Cardiac septum (tissue), 1 donor: ENCODE measurements at regions not wholly inside any gene's neighbourhood (a gene's known extent, or its start where the extent isn't known, plus 50 kb on each side); places are given as distances from the start of the nearest gene placed in this dataset.
"Not testable (repeated sequence)": the region's sequence is repeated elsewhere in the genome, so short reads cannot be mapped to it uniquely, and the experiment has no call there.

ENCODE experiments used
- DNase-seq: peaks from one replicate; pipeline ENCODE4 v3.0.0-alpha.2; 2020; ENCODE audit warnings: low spot score
- intact Hi-C: fragments of 100-400 bp; cut with DNase I; formaldehyde crosslinking; loops from one replicate; pipeline ENCODE4 v1.14.0; 2022
- donor health status: DM: no; HTN: no; CAD: no.

DNA sequence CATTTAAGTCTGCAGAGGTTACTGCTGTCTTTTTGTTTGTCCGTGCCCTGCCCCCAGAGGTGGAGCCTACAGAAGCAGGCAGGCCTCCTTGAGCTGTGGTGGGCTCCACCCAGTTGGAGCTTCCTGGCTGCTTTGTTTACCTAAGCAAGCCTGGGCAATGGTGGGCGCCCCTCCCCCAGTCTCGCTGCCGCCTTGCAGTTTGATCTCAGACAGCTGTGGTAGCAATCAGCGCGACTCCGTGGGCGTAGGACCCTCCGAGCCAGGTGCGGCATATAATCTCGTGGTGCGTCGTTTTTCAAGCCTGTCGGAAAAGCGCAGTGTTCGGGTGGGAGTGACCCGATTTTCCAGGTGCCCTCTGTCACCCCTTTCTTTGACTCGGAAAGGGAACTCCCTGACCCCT is 253.3 kb upstream of the PITX2 start:
- DNase-seq, intact Hi-C loops: not testable (repeated sequence)

- intact Hi-C loops: no loop called here
- no peak for DNase-seq
Observed at GRCh38 chr4:110876866-110877265, 254.0 kb upstream of the PITX2 start.

- DNase-seq: no peak
- intact Hi-C loops: no loop called here
Observed at GRCh38 chr4:110877778-110878370, 255.0 kb upstream of the PITX2 start.

DNA sequence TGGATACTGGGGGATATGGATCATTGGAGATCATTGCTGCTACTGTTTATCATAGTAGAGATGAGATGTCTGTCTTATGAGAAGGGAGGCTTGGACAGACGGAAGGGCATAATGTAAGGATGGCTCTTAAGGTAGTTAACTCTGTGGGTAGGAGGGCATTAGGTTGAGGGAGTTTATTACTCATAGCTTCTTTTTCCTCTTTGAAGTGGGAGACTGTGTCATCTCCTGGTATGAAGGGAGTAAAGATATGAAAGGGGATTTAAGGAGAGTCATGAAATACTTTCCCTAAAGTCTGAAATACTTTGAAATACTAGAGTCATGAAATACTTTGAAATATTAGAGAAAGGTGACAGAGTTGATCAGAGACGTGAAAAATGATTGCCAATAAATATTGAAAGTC is 255.5 kb upstream of the PITX2 start:
- intact Hi-C loops: no loop called here
- DNase-seq: no peak

GRCh38 chr4:110878956-110879355 is 256.1 kb upstream of the PITX2 start:
- DNase-seq: no peak
- intact Hi-C loops: no loop called here

DNA sequence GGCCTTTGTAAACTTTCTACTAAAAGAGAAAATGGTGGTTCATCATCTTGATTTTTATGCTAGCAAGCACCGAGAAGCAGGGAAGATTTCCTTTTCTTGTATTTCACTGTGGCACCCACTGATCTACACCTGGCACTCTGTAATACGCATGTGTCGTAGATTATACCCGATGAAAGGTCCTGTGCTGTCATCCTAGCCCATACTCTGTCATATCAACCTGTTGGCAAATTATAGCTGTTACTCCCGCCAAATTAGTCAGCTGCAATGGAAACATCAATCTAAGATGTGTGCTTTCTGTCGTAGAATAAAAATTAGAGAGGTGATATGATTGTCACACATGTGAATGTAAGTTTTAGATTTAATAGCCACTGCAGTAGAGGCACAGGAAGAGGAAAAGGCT is 263.4 kb upstream of the PITX2 start:
- intact Hi-C loops: no loop called here
- no peak for DNase-seq

DNA sequence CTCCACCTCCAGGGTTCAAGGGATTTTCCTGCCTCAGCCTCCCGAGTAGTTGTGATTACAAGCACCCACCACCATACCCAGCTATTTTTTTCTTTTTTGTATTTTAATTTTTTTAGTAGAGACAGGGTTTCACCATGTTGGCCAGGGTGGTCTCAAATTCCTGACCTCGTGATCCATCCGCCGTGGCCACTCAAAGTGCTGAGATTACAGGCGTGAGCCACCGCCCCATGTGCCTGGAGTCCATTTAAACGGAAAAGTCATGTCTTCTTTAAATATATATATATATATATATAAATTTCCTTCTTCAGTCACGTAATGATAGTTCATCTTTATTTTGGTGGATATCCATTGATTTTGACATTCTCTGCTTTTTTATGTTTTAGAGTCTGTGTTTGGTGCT is 264.0 kb upstream of the PITX2 start:
- intact Hi-C loops: no loop called here
- no peak for DNase-seq

DNA sequence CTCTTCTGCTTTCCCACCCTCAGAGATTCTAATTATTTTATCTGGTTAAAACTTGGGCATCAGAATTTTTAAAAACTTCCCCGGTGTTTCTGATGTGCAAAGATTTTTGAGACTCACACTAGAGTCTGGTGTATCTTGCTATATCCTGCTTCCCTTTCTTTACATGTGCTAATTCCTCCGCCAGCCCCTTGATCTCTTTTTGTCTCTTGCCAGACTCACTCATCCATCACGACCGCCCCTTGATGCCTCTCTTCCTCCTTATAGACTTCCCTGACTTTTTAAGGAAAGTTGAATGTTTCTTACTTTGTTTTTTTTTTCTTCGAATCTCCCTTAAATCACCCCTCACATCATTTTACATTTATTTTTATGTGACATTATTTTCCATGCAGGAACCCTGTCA is 274.9 kb upstream of the PITX2 start:
- intact Hi-C loops: no loop called here

GRCh38 chr4:110898290-110898689 is 275.4 kb upstream of the PITX2 start:
- intact Hi-C loops: no loop called here
- DNase-seq: no peak

More for the DNA sequence above, 274.9 kb upstream of the PITX2 start:
- DNase-seq: no peak

DNA sequence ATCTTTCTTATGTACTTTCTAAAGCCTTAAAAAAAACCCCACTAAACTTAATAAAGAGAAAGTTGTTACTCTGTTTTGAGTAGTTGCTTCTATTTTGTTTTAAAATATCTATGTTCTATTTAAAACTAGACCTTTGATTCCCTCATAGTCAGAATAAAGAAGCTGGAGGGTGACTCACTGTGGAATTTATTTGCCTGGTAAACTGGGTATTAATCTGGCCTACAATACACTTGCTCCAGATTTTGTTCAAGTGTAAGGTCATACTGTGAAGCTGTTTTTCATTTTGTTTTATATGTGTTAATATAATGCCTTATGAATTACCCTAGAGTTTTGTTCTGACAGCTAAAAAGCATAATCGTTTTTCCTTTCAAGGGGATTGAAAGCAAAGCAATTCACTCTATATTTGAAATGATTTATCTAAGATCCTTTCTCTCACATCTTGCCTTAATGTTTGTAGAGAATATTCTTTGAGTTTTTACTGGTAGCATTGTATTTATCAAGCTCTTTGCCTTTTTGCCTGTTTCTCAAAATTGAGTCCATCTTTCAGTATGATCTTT is 277.4 kb upstream of the PITX2 start:
- no peak for DNase-seq
- intact Hi-C loops: no loop called here

- no peak for DNase-seq
- intact Hi-C loops: no loop called here
Observed at GRCh38 chr4:110902500-110902899, 279.6 kb upstream of the PITX2 start.

DNA sequence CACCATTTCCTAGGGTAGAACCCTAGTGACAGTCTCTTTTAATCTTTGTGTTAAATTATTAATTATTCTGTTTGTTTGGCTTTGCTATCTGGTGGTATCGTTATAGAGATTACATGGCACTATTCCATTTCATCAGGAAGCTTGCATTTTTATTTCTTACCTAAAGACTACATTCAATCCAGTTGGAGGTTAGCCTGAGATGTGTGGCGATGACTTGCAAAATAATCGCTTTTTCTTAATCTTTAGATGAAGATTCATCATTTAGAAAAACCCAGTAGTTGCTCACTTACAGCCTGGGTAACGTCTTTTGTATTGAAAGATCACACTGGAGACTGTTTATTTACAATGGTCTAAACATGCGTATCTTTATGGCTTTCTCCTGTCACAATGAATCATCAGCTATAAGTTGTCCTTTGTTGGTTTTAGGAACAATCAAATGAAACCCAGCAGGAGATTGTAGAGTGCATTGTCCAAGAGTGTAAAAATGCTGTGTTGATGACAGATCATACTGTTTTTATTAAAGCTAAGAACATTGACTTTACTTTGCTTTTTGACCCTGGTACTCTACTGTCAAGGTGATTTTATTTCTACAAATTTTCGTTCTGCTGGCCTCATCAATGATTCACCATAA is 281.7 kb upstream of the PITX2 start:
- DNase-seq: no peak

GRCh38 chr4:110905367-110905766 is 282.5 kb upstream of the PITX2 start:
- intact Hi-C loops: no loop called here

More for the DNA sequence above, 281.7 kb upstream of the PITX2 start:
- intact Hi-C loops: no loop called here

GRCh38 chr4:110907801-110908313 is 285.0 kb upstream of the PITX2 start:
- no peak for DNase-seq
- intact Hi-C loops: no loop called here

More at GRCh38 chr4:110905367-110905766, 282.5 kb upstream of the PITX2 start:
- no peak for DNase-seq

GRCh38 chr4:110914791-110915190 is 291.9 kb upstream of the PITX2 start:
- intact Hi-C loops: no loop called here
- DNase-seq: no peak

GRCh38 chr4:110915301-110915700 is 292.4 kb upstream of the PITX2 start:
- no peak for DNase-seq
- intact Hi-C loops: no loop called here

GRCh38 chr4:110916505-110916904 is 293.6 kb upstream of the PITX2 start:
- no peak for DNase-seq
- intact Hi-C loops: no loop called here

- intact Hi-C loops: no loop called here
- no peak for DNase-seq
Observed at GRCh38 chr4:110917835-110918234, 295.0 kb upstream of the PITX2 start.

- intact Hi-C loops: no loop called here
- DNase-seq: no peak
Observed at GRCh38 chr4:110920990-110921389, 298.1 kb upstream of the PITX2 start.

DNA sequence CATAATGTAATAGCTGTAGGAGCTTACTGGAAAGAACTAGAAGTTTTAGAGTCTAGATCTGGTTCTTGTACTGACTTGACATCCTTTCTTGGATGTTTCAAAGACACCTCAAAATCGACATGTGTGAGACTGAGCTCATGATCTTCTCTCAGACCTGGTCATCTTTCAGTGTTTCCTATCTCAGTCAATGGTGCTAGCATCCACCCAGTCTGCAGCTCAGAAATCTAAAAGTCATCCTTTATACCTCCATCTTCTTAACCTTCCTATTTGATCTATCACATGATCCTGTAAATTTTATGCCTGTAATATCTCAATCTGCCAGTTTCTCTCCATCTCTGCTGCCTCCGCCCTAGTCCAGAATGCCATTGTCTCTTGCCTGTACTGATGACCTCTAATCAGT is 301.9 kb upstream of the PITX2 start:
- intact Hi-C loops: no loop called here

DNA sequence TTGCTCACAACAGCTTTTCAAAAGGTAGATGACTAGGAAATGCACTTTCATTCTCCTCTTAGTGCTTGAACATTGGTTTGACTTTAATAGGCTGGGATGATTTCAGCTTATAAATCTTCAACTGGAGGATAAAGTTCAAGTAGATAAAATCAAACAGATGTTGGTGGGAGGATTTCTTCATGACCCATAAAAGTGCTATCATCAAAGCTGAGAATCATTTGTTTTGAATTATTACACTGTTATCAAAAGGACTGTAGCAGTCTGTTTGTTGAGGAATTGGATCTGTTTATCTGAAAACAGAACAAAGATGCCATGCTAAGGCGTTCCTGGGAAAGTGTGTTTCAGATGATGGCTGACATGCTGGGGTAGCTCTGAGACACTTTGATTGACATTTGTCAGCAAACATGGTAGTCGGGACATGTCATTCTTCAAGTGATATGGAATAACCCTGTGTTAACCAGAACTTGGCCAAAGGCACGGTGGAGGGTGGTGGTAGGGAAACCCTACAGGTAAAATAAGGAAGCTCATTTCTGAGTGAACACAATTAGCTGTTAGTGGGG is 304.0 kb upstream of the PITX2 start:
- DNase-seq: no peak
- intact Hi-C loops: no loop called here

More for the DNA sequence above, 301.9 kb upstream of the PITX2 start:
- no peak for DNase-seq
